ENCODE measurements at regions not wholly inside any gene's neighbourhood (a gene's known extent, or its start where the extent isn't known, plus 50 kb on each side); places are given as distances from the start of the nearest gene placed in this dataset.

GRCh38 chr10:8417631-8418030, 363.1 kb downstream of the GATA3 start:
- no peaks in the 10 kb centered on the region for H3K9me3 ChIP-seq (ENCODE audit: control insufficient read depth in 4 of 4, low read length in 3 of 4)
- 77% methylated on average over 1 of the region's 1 CpG for WGBS
- H3K9ac ChIP-seq (ENCODE audit: low read depth in 1 of 2, low read length in 2 of 2) = no peak overlapping the region
- no peak overlapping the region for H3K27ac ChIP-seq (ENCODE audit: low read depth in 1 of 2, low read length in 2 of 2)
- H3K36me3 ChIP-seq (ENCODE audit: control insufficient read depth in 4 of 4, insufficient read depth in 3 of 4, low read depth in 1 of 4, low read length in 3 of 4) = no peaks in the 10 kb centered on the region
- no peaks in the 10 kb centered on the region for H3K4me1 ChIP-seq (ENCODE audit: control insufficient read depth in 4 of 4, insufficient read depth in 4 of 4, low read length in 3 of 4)
- H3K4me3 ChIP-seq (ENCODE audit: low read depth in 1 of 3, low read length in 3 of 3) = no peak overlapping the region
- peaks cover 0 to 2% (median 0%) of the 10 kb centered on the region in 4 donors for H3K27me3 ChIP-seq (ENCODE audit: control insufficient read depth in 4 of 4, insufficient read depth in 4 of 4, low read length in 3 of 4)
- no peak for DNase-seq (ENCODE audit: low spot score)
- TF ChIP-seq REST (IDR thresholded peaks at IDR 0.05) = no peak
- no peak for TF ChIP-seq CTCF (IDR thresholded peaks at IDR 0.05; ENCODE audit: low read depth, low read length, missing input control)
- TF ChIP-seq MAX (IDR thresholded peaks at IDR 0.05) = no peak
- TF ChIP-seq JUND (IDR thresholded peaks at IDR 0.05) = no peak
- TF ChIP-seq YY1 (IDR thresholded peaks at IDR 0.05) = no peak
- no peak for TF ChIP-seq EGR1 (IDR thresholded peaks at IDR 0.05; ENCODE audit: low read depth in 2 of 2)
- no peak for TF ChIP-seq RXRA (IDR thresholded peaks at IDR 0.05)
- TF ChIP-seq FOXA1 (IDR thresholded peaks at IDR 0.05) = no peak
- no peak for TF ChIP-seq ATF3 (IDR thresholded peaks at IDR 0.05)
- TF ChIP-seq FOXA2 (IDR thresholded peaks at IDR 0.05) = no peak
- no peak for TF ChIP-seq ZBTB33 (IDR thresholded peaks at IDR 0.05)
- no peak for TF ChIP-seq TAF1 (conservative IDR thresholded peaks at IDR 0.05)
- no peak for TF ChIP-seq NR2F2 (IDR thresholded peaks at IDR 0.05)
- TF ChIP-seq GABPA (IDR thresholded peaks at IDR 0.05 in 1 of 2, conservative IDR thresholded peaks at IDR 0.05 in 1 of 2) = no peak
- no peak for TF ChIP-seq HNF4G (IDR thresholded peaks at IDR 0.05)

- Histone ChIP-seq H3K4me1 (ENCODE audit: control insufficient read depth in 4 of 4, insufficient read depth in 4 of 4, low read length in 3 of 4) (no peaks in the 10 kb centered on the region), H3K9me3 (ENCODE audit: control insufficient read depth in 4 of 4, low read length in 3 of 4) (no peaks in the 10 kb centered on the region), H3K4me3 (ENCODE audit: low read depth in 1 of 3, low read length in 3 of 3) (no peak overlapping the region), H3K27me3 (ENCODE audit: control insufficient read depth in 4 of 4, insufficient read depth in 4 of 4, low read length in 3 of 4) (no peaks in the 10 kb centered on the region), H3K36me3 (ENCODE audit: control insufficient read depth in 4 of 4, insufficient read depth in 3 of 4, low read depth in 1 of 4, low read length in 3 of 4) (no peaks in the 10 kb centered on the region), H3K27ac (ENCODE audit: low read depth in 1 of 2, low read length in 2 of 2) (no peak overlapping the region), H3K9ac (ENCODE audit: low read depth in 1 of 2, low read length in 2 of 2) (no peak overlapping the region)
- DNase-seq (ENCODE audit: low spot score) = no peak
- WGBS = 78% methylated on average over 4 of the region's 4 CpGs
- TF ChIP-seq JUND (IDR thresholded peaks at IDR 0.05) = no peak
- no peak for TF ChIP-seq SP1 (IDR thresholded peaks at IDR 0.05)
- no peak for TF ChIP-seq EGR1 (IDR thresholded peaks at IDR 0.05; ENCODE audit: low read depth in 2 of 2)
- TF ChIP-seq TAF1 (conservative IDR thresholded peaks at IDR 0.05) = no peak
- TF ChIP-seq MAX (IDR thresholded peaks at IDR 0.05) = no peak
- no peak for TF ChIP-seq YY1 (IDR thresholded peaks at IDR 0.05)
- TF ChIP-seq HNF4A (conservative IDR thresholded peaks at IDR 0.05) = no peak
- TF ChIP-seq RAD21 (IDR thresholded peaks at IDR 0.05) = no peak
- no peak for TF ChIP-seq REST (IDR thresholded peaks at IDR 0.05)
- TF ChIP-seq HNF4G (IDR thresholded peaks at IDR 0.05) = no peak
- TF ChIP-seq ATF3 (IDR thresholded peaks at IDR 0.05) = no peak
- TF ChIP-seq NR2F2 (IDR thresholded peaks at IDR 0.05) = no peak
Measured at GRCh38 chr10:8418631-8419030, 364.1 kb downstream of the GATA3 start.
